GM10266 (cell line): ENCODE measurements at regions not wholly inside any gene's neighbourhood (a gene's known extent, or its start where the extent isn't known, plus 50 kb on each side); places are given as distances from the start of the nearest gene placed in this dataset.

Source experiments
- DNase-seq: peaks from one replicate; pipeline ENCODE4 v3.0.0; 2012; ENCODE audit errors: extremely low spot score
- CTCF ChIP-seq: IDR thresholded peaks from 2 replicates; pipeline ENCODE4 v1.5.1; 2012; ENCODE audit warnings: mild to moderate bottlenecking, low read depth; ENCODE audit not compliant: control insufficient read depth, insufficient read depth; ENCODE audit errors: missing control alignments

GRCh38 chr15:31550211-31550977, 223.8 kb downstream of the KLF13 start:
- DNase-seq = no peak
- no peak for TF ChIP-seq CTCF

GRCh38 chr15:31551323-31551722, 224.7 kb downstream of the KLF13 start:
- TF ChIP-seq CTCF = no peak
- no peak for DNase-seq

- no peak for DNase-seq
Measured at GRCh38 chr15:31552482-31553099, 226.0 kb downstream of the KLF13 start.

GRCh38 chr15:31554261-31554660, 227.6 kb downstream of the KLF13 start:
- no peak for TF ChIP-seq CTCF
- DNase-seq = no peak

More at GRCh38 chr15:31552482-31553099, 226.0 kb downstream of the KLF13 start:
- TF ChIP-seq CTCF = no peak

- no peak for DNase-seq
Measured at GRCh38 chr15:31555022-31555421, 228.4 kb downstream of the KLF13 start.

GRCh38 chr15:31556494-31557150, 230.0 kb downstream of the KLF13 start:
- TF ChIP-seq CTCF = no peak
- no peak for DNase-seq

More at GRCh38 chr15:31555022-31555421, 228.4 kb downstream of the KLF13 start:
- TF ChIP-seq CTCF = no peak
